ENCODE measurements at regions not wholly inside any gene's neighbourhood (a gene's known extent, or its start where the extent isn't known, plus 50 kb on each side); places are given as distances from the start of the nearest gene placed in this dataset.
"Not testable (repeated sequence)": the region's sequence is repeated elsewhere in the genome, so short reads cannot be mapped to it uniquely, and the experiment has no call there.

GRCh38 chr2:145546091-145546490, 1026.2 kb upstream of the ZEB2 start:
- Histone ChIP-seq H3K9ac (ENCODE audit: low read length in 5 of 5) (no peak overlapping the region), H3K36me3 (ENCODE audit: control insufficient read depth in 5 of 5, insufficient read depth in 5 of 5, low read length in 5 of 5) (no peaks in the 10 kb centered on the region), H3K9me3 (ENCODE audit: control insufficient read depth in 5 of 5, low read length in 5 of 5) (no peaks in the 10 kb centered on the region), H3K27ac (ENCODE audit: low read depth, low read length) (no peak overlapping the region), H3K4me1 (ENCODE audit: control insufficient read depth in 5 of 5, insufficient read depth in 5 of 5, low read length in 5 of 5) (peaks cover 0 to 13% (median 0%) of the 10 kb centered on the region in 5 donors), H3K4me3 (ENCODE audit: low read depth in 1 of 5, low read length in 5 of 5) (no peak overlapping the region), H3K27me3 (ENCODE audit: control insufficient read depth in 5 of 5, insufficient read depth in 4 of 5, low read length in 5 of 5) (no peaks in the 10 kb centered on the region)

GRCh38 chr2:145543856-145544255, 1023.9 kb upstream of the ZEB2 start:
- Histone ChIP-seq H3K36me3 (ENCODE audit: control insufficient read depth in 5 of 5, insufficient read depth in 5 of 5, low read length in 5 of 5) (no peaks in the 10 kb centered on the region), H3K27me3 (ENCODE audit: control insufficient read depth in 5 of 5, insufficient read depth in 4 of 5, low read length in 5 of 5) (no peaks in the 10 kb centered on the region), H3K9me3 (ENCODE audit: control insufficient read depth in 5 of 5, low read length in 5 of 5) (no peaks in the 10 kb centered on the region), H3K9ac (ENCODE audit: low read length in 5 of 5) (no peak overlapping the region), H3K4me3 (ENCODE audit: low read depth in 1 of 5, low read length in 5 of 5) (no peak overlapping the region), H3K27ac (ENCODE audit: low read depth, low read length) (no peak overlapping the region), H3K4me1 (ENCODE audit: control insufficient read depth in 5 of 5, insufficient read depth in 5 of 5, low read length in 5 of 5) (peaks cover 0 to 12% (median under 1%) of the 10 kb centered on the region in 5 donors)

GRCh38 chr2:145543155-145543554, 1023.2 kb upstream of the ZEB2 start:
- Histone ChIP-seq H3K9ac (ENCODE audit: low read length in 5 of 5) (no peak overlapping the region), H3K4me1 (ENCODE audit: control insufficient read depth in 5 of 5, insufficient read depth in 5 of 5, low read length in 5 of 5) (peaks cover 0 to 16% (median 5%) of the 10 kb centered on the region in 5 donors), H3K27me3 (ENCODE audit: control insufficient read depth in 5 of 5, insufficient read depth in 4 of 5, low read length in 5 of 5) (no peaks in the 10 kb centered on the region), H3K36me3 (ENCODE audit: control insufficient read depth in 5 of 5, insufficient read depth in 5 of 5, low read length in 5 of 5) (no peaks in the 10 kb centered on the region), H3K4me3 (ENCODE audit: low read depth in 1 of 5, low read length in 5 of 5) (no peak overlapping the region), H3K27ac (ENCODE audit: low read depth, low read length) (no peak overlapping the region), H3K9me3 (ENCODE audit: control insufficient read depth in 5 of 5, low read length in 5 of 5) (no peaks in the 10 kb centered on the region)

- H3K9ac ChIP-seq (ENCODE audit: low read length in 5 of 5), result no peak overlapping the region
Observed at GRCh38 chr2:145541028-145541427, 1021.1 kb upstream of the ZEB2 start.

GRCh38 chr2:145538661-145539350, 1018.9 kb upstream of the ZEB2 start:
- no peaks in the 10 kb centered on the region for H3K9me3 ChIP-seq (ENCODE audit: control insufficient read depth in 5 of 5, low read length in 5 of 5)
- peaks cover 0 to 22% (median 9%) of the 10 kb centered on the region in 5 donors for H3K4me1 ChIP-seq (ENCODE audit: control insufficient read depth in 5 of 5, insufficient read depth in 5 of 5, low read length in 5 of 5)
- H3K27ac ChIP-seq (ENCODE audit: low read depth, low read length), result peak overlapping the region; percentile 11
- H3K4me3 ChIP-seq (ENCODE audit: low read depth in 1 of 5, low read length in 5 of 5), result no peak overlapping the region
- no peaks in the 10 kb centered on the region for H3K27me3 ChIP-seq (ENCODE audit: control insufficient read depth in 5 of 5, insufficient read depth in 4 of 5, low read length in 5 of 5)
- no peaks in the 10 kb centered on the region for H3K36me3 ChIP-seq (ENCODE audit: control insufficient read depth in 5 of 5, insufficient read depth in 5 of 5, low read length in 5 of 5)
- H3K9ac ChIP-seq (ENCODE audit: low read length in 5 of 5), result no peak overlapping the region

More at GRCh38 chr2:145541028-145541427, 1021.1 kb upstream of the ZEB2 start:
- no peak overlapping the region for H3K4me3 ChIP-seq (ENCODE audit: low read depth in 1 of 5, low read length in 5 of 5)
- no peaks in the 10 kb centered on the region for H3K36me3 ChIP-seq (ENCODE audit: control insufficient read depth in 5 of 5, insufficient read depth in 5 of 5, low read length in 5 of 5)
- no peak overlapping the region for H3K27ac ChIP-seq (ENCODE audit: low read depth, low read length)
- H3K9me3 ChIP-seq (ENCODE audit: control insufficient read depth in 5 of 5, low read length in 5 of 5), result no peaks in the 10 kb centered on the region
- H3K4me1 ChIP-seq (ENCODE audit: control insufficient read depth in 5 of 5, insufficient read depth in 5 of 5, low read length in 5 of 5), result peaks cover 0 to 24% (median 9%) of the 10 kb centered on the region in 5 donors
- no peaks in the 10 kb centered on the region for H3K27me3 ChIP-seq (ENCODE audit: control insufficient read depth in 5 of 5, insufficient read depth in 4 of 5, low read length in 5 of 5)

- Histone ChIP-seq H3K9ac (ENCODE audit: low read length in 5 of 5) (no peak overlapping the region), H3K4me1 (ENCODE audit: control insufficient read depth in 5 of 5, insufficient read depth in 5 of 5, low read length in 5 of 5) (peaks cover 0 to 3% (median 0%) of the 10 kb centered on the region in 5 donors), H3K9me3 (ENCODE audit: control insufficient read depth in 5 of 5, low read length in 5 of 5) (no peaks in the 10 kb centered on the region), H3K36me3 (ENCODE audit: control insufficient read depth in 5 of 5, insufficient read depth in 5 of 5, low read length in 5 of 5) (no peaks in the 10 kb centered on the region), H3K27ac (ENCODE audit: low read depth, low read length) (no peak overlapping the region), H3K27me3 (ENCODE audit: control insufficient read depth in 5 of 5, insufficient read depth in 4 of 5, low read length in 5 of 5) (no peaks in the 10 kb centered on the region), H3K4me3 (ENCODE audit: low read depth in 1 of 5, low read length in 5 of 5) (no peak overlapping the region)
Observed at GRCh38 chr2:145530653-145531052, 1010.7 kb upstream of the ZEB2 start.

GRCh38 chr2:145524836-145525235, 1004.9 kb upstream of the ZEB2 start:
- H3K9ac ChIP-seq (ENCODE audit: low read length in 5 of 5), result no peak overlapping the region
- no peaks in the 10 kb centered on the region for H3K9me3 ChIP-seq (ENCODE audit: control insufficient read depth in 5 of 5, low read length in 5 of 5)
- no peak overlapping the region for H3K4me3 ChIP-seq (ENCODE audit: low read depth in 1 of 5, low read length in 5 of 5)
- H3K4me1 ChIP-seq (ENCODE audit: control insufficient read depth in 5 of 5, insufficient read depth in 5 of 5, low read length in 5 of 5), result peaks cover 0 to 3% (median 0%) of the 10 kb centered on the region in 5 donors
- H3K27me3 ChIP-seq (ENCODE audit: control insufficient read depth in 5 of 5, insufficient read depth in 4 of 5, low read length in 5 of 5), result no peaks in the 10 kb centered on the region
- no peaks in the 10 kb centered on the region for H3K36me3 ChIP-seq (ENCODE audit: control insufficient read depth in 5 of 5, insufficient read depth in 5 of 5, low read length in 5 of 5)
- no peak overlapping the region for H3K27ac ChIP-seq (ENCODE audit: low read depth, low read length)

- no peak overlapping the region for H3K9ac ChIP-seq (ENCODE audit: low read length in 5 of 5)
Observed at GRCh38 chr2:145524303-145524702, 1004.4 kb upstream of the ZEB2 start.

GRCh38 chr2:145519254-145519653, 999.3 kb upstream of the ZEB2 start:
- not testable (repeated sequence) for H3K4me3 ChIP-seq (ENCODE audit: low read depth in 1 of 5, low read length in 5 of 5); H3K4me1 ChIP-seq (ENCODE audit: control insufficient read depth in 5 of 5, insufficient read depth in 5 of 5, low read length in 5 of 5); H3K27me3 ChIP-seq (ENCODE audit: control insufficient read depth in 5 of 5, insufficient read depth in 4 of 5, low read length in 5 of 5); H3K9me3 ChIP-seq (ENCODE audit: control insufficient read depth in 5 of 5, low read length in 5 of 5); H3K27ac ChIP-seq (ENCODE audit: low read depth, low read length); H3K36me3 ChIP-seq (ENCODE audit: control insufficient read depth in 5 of 5, insufficient read depth in 5 of 5, low read length in 5 of 5); H3K9ac ChIP-seq (ENCODE audit: low read length in 5 of 5)

More at GRCh38 chr2:145524303-145524702, 1004.4 kb upstream of the ZEB2 start:
- Histone ChIP-seq H3K4me3 (ENCODE audit: low read depth in 1 of 5, low read length in 5 of 5) (no peak overlapping the region), H3K9me3 (ENCODE audit: control insufficient read depth in 5 of 5, low read length in 5 of 5) (no peaks in the 10 kb centered on the region), H3K27ac (ENCODE audit: low read depth, low read length) (no peak overlapping the region), H3K4me1 (ENCODE audit: control insufficient read depth in 5 of 5, insufficient read depth in 5 of 5, low read length in 5 of 5) (peaks cover 0 to 3% (median 0%) of the 10 kb centered on the region in 5 donors), H3K36me3 (ENCODE audit: control insufficient read depth in 5 of 5, insufficient read depth in 5 of 5, low read length in 5 of 5) (no peaks in the 10 kb centered on the region), H3K27me3 (ENCODE audit: control insufficient read depth in 5 of 5, insufficient read depth in 4 of 5, low read length in 5 of 5) (no peaks in the 10 kb centered on the region)

- no peak overlapping the region for H3K27ac ChIP-seq (ENCODE audit: low read depth, low read length)
- no peaks in the 10 kb centered on the region for H3K27me3 ChIP-seq (ENCODE audit: control insufficient read depth in 5 of 5, insufficient read depth in 4 of 5, low read length in 5 of 5)
- H3K9ac ChIP-seq (ENCODE audit: low read length in 5 of 5), result no peak overlapping the region
- H3K4me1 ChIP-seq (ENCODE audit: control insufficient read depth in 5 of 5, insufficient read depth in 5 of 5, low read length in 5 of 5), result no peaks in the 10 kb centered on the region
- no peaks in the 10 kb centered on the region for H3K36me3 ChIP-seq (ENCODE audit: control insufficient read depth in 5 of 5, insufficient read depth in 5 of 5, low read length in 5 of 5)
- H3K9me3 ChIP-seq (ENCODE audit: control insufficient read depth in 5 of 5, low read length in 5 of 5), result no peaks in the 10 kb centered on the region
- no peak overlapping the region for H3K4me3 ChIP-seq (ENCODE audit: low read depth in 1 of 5, low read length in 5 of 5)
Observed at GRCh38 chr2:145511946-145512345, 992.0 kb upstream of the ZEB2 start.
